Glomerular endothelial cell (primary cell): ENCODE measurements at regions not wholly inside any gene's neighbourhood (a gene's known extent, or its start where the extent isn't known, plus 50 kb on each side); places are given as distances from the start of the nearest gene placed in this dataset.

ENCODE experiments used
- DNase-seq: peaks from one replicate; pipeline ENCODE4 v3.0.0-alpha.2; 2011; ENCODE audit warnings: low read depth, low spot score; ENCODE audit errors: extremely low read depth

GRCh38 chr2:12795851-12796250 is 79.1 kb downstream of the TRIB2 start:
- no peak for DNase-seq

DNA sequence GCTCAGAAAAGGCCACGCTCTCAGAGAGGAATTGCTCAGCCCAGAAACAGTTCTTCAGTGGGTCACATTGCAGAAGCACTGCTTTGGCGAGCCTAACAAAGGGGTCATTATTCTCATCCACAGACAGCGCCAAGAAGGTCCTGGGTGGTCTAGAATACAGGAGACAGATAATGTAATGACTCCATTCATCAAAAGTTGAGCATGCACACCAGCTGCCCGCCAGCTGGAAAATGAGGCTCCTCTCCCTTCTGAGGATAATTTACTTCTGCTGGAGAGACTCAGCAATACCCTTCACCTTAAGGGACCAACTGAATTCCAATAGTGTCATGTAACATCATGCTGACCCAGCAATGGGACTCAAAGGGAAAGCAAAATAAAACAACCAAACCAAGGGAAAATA is 79.9 kb downstream of the TRIB2 start:
- no peak for DNase-seq

GRCh38 chr2:12797815-12798214 is 81.1 kb downstream of the TRIB2 start:
- DNase-seq: peak; percentile 76

DNA sequence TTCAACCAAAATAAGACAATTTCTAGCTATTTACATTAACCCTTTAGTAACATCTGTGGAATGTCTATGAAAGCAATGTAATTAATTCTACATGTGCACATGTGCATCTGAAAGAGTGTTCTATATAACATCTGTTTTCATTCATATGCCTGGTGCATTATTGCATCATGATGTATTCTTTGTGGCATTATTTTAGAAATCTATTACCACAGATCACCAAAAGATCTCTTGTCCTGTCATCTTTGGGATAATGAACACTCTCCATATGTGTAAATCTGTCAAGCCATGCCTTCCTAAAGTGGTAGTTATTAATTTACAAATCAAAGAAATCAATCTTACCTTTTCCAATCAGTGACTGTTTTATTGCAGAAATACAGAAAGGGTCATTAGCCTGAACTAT is 86.9 kb downstream of the TRIB2 start:
- DNase-seq: no peak

DNA sequence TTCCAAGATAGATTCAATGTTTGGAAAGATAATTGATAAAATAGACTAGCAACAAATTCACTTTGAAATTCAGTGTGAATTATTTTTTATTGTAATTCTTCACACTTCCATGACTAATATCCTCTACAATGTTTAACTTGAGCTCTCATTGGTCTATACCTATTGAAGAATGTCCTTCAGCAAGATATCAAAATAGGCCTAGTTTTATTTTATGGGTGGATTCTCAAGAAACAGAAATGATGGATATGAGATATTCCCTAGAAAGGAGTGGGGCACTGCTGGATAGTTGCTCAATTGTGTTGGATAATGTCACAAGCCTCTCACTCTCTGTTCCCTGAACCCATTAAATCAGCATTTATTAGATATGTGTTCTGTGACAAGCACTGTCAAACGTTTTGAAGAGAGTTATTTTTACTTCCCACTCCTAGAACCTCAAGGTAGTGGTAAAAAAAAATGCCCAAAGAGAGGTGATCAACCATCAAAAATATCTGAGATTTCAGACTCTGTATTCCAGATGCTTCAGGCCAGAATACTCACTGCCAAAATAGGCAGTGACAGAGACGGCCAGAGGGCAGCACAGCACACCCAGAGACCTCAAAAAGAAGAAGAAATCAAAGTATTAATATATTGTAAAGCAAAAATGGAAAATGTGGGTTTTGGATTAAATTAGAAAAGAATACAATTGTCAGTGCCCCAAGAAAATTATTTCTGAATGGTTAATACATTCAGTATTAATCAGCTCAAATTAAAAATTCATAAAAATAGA is 87.5 kb downstream of the TRIB2 start:
- DNase-seq: no peak

DNA sequence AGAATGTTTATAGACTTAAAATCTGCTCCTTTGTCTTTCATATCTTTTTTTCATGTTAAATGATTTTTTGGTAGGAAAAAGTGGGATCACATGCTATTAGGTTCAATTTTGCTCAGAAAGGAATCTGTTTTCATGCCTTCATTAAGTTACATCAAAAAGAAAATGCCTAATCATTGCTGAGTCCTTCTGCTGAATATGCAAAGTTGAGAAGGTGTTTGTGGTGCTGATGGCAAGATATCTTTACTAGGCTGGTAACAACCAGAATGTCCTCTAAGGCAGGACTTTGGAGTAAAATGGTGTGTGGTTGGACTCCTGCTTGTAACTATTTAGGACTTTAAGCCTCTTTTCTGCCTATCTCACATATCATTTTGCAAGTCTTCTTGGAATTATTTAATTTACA is 88.3 kb downstream of the TRIB2 start:
- no peak for DNase-seq

- no peak for DNase-seq
Measured at GRCh38 chr2:12806549-12807242, 90.0 kb downstream of the TRIB2 start.

DNA sequence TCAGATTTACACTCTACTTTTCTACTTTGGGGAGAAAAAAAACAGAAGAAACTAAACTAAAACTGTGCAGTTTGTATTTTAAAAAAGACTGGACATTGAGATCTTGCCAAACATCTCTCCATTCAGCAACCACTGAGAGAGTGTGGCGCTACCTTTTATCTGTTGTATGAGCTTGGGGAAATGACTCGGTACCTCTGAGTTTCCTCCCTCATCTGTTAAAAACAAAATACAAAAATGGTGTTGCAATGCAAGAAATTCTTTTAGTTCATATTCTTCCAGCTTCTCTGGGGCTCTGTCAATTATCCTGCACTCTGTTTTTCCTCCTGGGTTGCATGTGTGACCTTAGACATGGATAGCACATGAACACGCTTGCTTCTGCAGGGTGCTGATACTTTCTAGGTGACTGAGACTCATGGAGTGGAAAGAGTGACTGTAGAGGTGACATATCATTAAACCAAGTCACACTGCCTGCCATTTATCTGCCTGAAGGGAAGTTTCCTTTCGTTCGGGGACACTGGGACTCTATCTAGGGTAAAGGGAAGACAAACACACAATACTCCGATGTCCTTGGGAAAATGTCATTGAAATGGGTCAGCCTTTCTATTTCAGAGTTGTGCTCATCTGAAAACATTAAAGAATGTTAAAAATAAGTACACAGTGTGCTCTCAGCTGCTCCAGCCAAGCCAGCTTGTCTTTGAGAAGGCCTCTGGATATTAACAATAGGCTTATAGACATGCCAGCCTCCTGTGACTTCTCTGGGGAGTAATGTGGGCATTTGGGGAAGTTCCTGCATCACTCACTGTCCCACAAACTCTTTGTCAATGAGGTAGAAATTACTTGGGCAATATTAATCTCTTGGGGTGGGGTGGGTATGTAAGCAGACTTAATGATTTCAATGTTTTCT is 91.4 kb downstream of the TRIB2 start:
- no peak for DNase-seq

DNA sequence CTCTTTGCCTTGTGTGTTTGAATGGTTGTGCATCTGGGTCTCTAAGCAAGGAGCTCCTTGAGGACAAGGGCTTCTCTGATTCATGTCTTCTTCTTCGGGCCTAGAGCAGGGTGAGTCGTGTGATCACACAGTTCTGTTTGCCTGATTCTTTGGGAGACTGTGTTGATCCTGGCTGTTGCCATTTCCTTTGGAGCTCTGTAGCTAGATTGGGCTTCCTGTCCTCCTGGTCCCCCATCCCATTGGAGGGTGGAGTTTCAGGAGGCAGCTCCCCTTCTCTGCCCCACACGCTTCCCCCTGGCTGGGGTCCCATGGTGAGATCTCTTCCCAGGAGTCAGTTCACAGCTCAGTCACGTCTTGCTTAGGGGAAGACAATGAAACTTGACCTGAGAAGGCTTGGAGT is 92.8 kb downstream of the TRIB2 start:
- DNase-seq: no peak

GRCh38 chr2:12811916-12812315 is 95.2 kb downstream of the TRIB2 start:
- no peak for DNase-seq

- DNase-seq: no peak
Measured at GRCh38 chr2:12813166-12813565, 96.4 kb downstream of the TRIB2 start.

GRCh38 chr2:12816379-12817306 is 99.9 kb downstream of the TRIB2 start:
- DNase-seq: no peak

DNA sequence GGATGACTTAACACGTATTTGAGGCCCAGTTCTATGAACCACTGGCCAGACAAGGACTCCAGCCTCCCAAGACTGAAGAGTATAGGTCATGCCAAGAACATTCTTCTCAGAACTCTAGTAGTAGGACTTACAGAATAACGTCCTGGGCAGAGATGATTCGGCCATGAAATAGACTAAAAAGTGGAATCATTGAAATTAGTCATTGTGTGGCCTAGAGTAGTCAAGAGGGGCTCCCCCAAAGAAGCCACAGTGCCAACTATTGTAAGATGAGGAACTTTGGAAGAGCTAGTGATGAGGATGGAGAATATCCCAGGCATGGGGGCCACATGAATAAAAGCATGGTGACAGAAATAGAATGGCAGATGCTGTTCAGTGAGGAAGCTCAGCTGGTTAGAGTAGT is 101.1 kb downstream of the TRIB2 start:
- no peak for DNase-seq

DNA sequence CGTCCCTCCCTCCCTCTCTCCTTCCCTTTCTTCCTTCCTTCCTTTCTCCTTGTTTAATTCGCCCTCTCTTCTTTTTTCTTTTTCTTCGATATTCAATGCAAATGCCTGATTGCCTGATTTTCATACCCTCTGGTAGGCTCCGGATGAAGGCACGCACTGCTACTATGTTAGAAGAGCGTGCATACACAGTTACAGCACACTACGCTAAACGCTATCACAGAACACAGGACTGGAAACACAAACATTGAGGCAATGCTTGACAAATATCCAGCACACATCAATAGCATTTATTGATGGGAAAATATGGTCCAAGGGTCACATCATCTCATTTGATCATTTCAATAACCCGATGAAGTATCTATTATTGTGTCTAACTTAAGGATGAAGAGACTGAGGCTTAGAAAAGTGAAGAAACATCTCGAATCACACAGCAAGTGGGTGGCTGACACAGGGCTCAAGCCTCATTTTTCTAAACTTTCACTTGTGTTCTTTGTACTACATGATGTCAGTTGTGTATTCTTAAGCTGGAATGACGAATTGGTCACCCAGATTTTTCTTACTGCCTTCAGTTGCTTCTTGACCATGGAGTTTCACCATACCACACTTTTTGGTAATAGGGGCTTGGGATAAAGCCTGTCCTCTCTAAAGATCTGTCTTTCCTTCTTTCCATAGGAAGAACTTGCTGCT is 101.8 kb downstream of the TRIB2 start:
- no peak for DNase-seq

DNA sequence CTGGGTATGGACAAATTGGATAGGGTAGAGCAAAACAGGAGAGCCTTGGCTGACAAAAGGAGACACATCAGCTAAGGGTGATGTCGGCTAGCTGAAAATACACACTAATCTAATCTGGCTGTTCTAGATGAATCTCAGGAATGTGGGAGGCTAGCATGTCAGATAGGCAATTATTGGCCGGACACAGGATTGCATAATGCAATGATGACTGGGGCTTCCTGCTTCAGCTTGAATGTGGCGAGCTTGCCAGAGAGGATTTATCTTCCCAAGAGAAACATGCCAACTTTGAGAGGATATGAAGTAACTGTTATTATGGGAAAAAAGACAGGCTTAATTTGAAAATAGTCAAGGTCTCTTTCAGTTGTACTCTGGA is 102.4 kb downstream of the TRIB2 start:
- DNase-seq: peak; percentile 94

DNA sequence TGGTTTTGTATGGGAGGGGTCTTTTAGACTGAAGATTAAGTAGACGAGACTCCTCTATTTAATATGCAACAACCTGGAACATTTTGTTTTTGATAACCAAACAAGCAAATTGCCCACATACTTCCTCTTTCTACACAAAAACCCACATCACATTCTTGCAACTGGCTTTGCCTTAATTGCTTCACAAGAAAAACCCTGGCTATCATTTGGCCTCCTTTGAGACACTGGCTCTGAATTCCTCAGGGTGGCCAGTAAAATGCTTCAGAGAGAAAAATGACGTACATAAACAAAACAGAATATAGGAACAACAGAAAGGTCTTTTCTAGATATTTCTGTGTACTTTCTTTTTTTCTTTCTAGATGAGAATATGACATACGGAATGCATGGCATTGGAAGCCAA is 103.0 kb downstream of the TRIB2 start:
- no peak for DNase-seq

- no peak for DNase-seq
Measured at GRCh38 chr2:12821656-12822055, 104.9 kb downstream of the TRIB2 start.

DNA sequence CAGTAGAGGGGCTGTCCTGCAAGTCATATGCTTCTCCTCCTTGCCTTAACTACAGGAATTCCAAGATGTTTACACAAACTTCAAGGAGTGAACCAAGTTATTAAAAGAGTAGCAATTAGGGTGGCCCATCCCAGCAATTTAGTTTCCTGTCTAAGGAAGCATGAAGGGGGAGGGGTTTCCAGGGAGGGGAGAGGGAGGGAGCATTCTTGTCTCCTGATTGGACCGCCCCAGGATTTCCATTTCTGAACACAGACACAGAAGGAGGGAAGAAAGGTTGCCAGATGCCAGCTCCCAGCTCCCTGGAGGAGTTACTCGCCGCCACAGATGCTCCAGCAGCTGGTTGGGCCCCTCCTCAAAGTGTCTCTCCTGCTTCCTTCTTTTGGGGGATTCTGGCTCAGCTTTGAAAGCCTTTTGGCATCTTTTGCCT is 107.6 kb downstream of the TRIB2 start:
- DNase-seq: no peak

DNA sequence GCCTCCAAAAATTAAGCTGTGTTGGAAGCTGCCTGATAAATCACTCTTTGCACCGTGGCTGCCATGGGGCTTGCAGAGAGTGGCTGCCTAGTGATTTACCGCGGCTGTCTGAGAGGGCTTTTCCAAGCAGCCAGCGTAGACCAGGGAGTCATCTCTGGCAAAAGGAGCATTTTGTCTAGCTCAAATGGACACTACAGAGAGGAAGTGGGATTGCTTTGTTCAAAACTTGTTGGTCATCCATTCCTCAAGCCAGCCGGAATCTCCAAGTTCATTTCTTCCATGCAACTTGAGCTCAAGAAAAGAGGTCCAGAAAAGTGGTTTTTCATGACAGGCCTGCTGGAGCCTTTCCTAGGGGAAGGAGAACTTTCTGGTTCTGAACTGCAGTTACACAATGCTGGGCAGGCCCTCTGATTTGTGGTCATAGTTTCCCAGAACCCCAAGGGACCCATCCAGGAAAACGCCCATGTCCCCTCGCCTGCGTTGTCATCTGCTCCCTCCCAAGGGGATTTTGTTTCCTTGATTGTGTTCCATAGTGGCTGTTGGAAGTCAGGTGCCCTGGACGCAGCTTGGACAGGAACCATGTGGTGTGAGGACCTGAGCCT is 108.1 kb downstream of the TRIB2 start:
- no peak for DNase-seq
